Neural cell (in vitro differentiated cells): ENCODE measurements at regions not wholly inside any gene's neighbourhood (a gene's known extent, or its start where the extent isn't known, plus 50 kb on each side); places are given as distances from the start of the nearest gene placed in this dataset.

Source experiments
- H2AFZ ChIP-seq: fragments of 200-600, 300-800 bp; sonication (generic), shearing (Covaris generic); 2 replicates; pipeline ENCODE4 v1.6.0; 2014; ENCODE audit warnings: low read depth, mild to moderate bottlenecking, antibody characterized with exemption, low read length, moderate library complexity
- H3F3A ChIP-seq: fragments of 200-600 bp; shearing (Covaris generic); 2 replicates; pipeline ENCODE4 v1.6.1; 2016; ENCODE audit warnings: mild to moderate bottlenecking, moderate library complexity, mixed read lengths, antibody characterized with exemption, low read length; ENCODE audit not compliant: insufficient read depth, poor library complexity, severe bottlenecking
- H3K27ac ChIP-seq: fragments of 200-600, 300-800 bp; sonication (generic), shearing (Covaris generic); 2 replicates; pipeline ENCODE4 v1.5.1; 2014; ENCODE audit warnings: mild to moderate bottlenecking, low read length, moderate library complexity
- H3K27me3 ChIP-seq: fragments of 300-800, 200-600 bp; sonication (generic), shearing (Covaris generic); 2 replicates; pipeline ENCODE4 v1.6.0; 2014; ENCODE audit warnings: mild to moderate bottlenecking, low read depth, low read length, moderate library complexity; ENCODE audit not compliant: insufficient read depth
- H3K36me3 ChIP-seq: fragments of 300-800, 200-600 bp; sonication (generic), shearing (Covaris generic); 2 replicates; pipeline ENCODE4 v1.5.1; 2014; ENCODE audit warnings: mild to moderate bottlenecking, antibody characterized with exemption, low read length, moderate library complexity; ENCODE audit not compliant: insufficient read depth
- H3K4me2 ChIP-seq: fragments of 300-800, 200-600 bp; sonication (generic), shearing (Covaris generic); 2 replicates; pipeline ENCODE4 v1.6.0; 2014; ENCODE audit warnings: mild to moderate bottlenecking, low read length
- H3K4me3 ChIP-seq: fragments of 300-800, 200-600 bp; sonication (generic), shearing (Covaris generic); 2 replicates; pipeline ENCODE4 v1.5.1; 2014; ENCODE audit warnings: mild to moderate bottlenecking, low read length, moderate library complexity
- H3K79me2 ChIP-seq: fragments of 200-600 bp; shearing (Covaris generic); replicated peaks from 2 replicates; pipeline ENCODE4 v1.6.0; 2014; ENCODE audit warnings: mild to moderate bottlenecking, low read length, moderate library complexity; ENCODE audit not compliant: insufficient read depth
- H3K9ac ChIP-seq: fragments of 300-800, 200-600 bp; sonication (generic), shearing (Covaris generic); 2 replicates; pipeline ENCODE4 v1.6.1; 2016; ENCODE audit warnings: mild to moderate bottlenecking, low read length, mixed read lengths
- H3K9me2 ChIP-seq: fragments of 200-600 bp; shearing (Covaris generic); 2 replicates; pipeline ENCODE4 v1.6.1; 2016; ENCODE audit warnings: mild to moderate bottlenecking, low read length, mixed read lengths; ENCODE audit not compliant: insufficient read depth
- H3K9me3 ChIP-seq: fragments of 200-600, 300-800 bp; sonication (generic), shearing (Covaris generic); 2 replicates; pipeline ENCODE4 v1.6.1; 2016; ENCODE audit warnings: mild to moderate bottlenecking, mixed run types, low read length, moderate library complexity, mixed read lengths
- H4K20me1 ChIP-seq: fragments of 200-600 bp; shearing (Covaris generic); 2 replicates; pipeline ENCODE4 v1.6.1; 2016; ENCODE audit warnings: mild to moderate bottlenecking, mixed run types; ENCODE audit not compliant: insufficient read depth
- CTCF ChIP-seq: fragments of 450-650 bp; IDR thresholded peaks from 2 replicates; pipeline ENCODE4 v1.5.1; 2014; ENCODE audit warnings: antibody characterized with exemption, mild to moderate bottlenecking, moderate library complexity; ENCODE audit not compliant: poor library complexity, severe bottlenecking
- EP300 ChIP-seq: fragments of 450-650 bp; conservative IDR thresholded peaks from 2 replicates; pipeline ENCODE4 v1.6.1; 2014; ENCODE audit warnings: antibody characterized with exemption, mild to moderate bottlenecking, moderate library complexity; ENCODE audit not compliant: poor library complexity, severe bottlenecking
- EZH2 ChIP-seq: fragments of 200-600, 300-800 bp; shearing (Covaris generic), sonication (generic); IDR thresholded peaks from 2 replicates; pipeline ENCODE4 v1.6.1; 2014; ENCODE audit warnings: antibody characterized with exemption, low read length, borderline replicate concordance, mild to moderate bottlenecking; ENCODE audit not compliant: insufficient read depth, poor library complexity, severe bottlenecking
- MXI1 ChIP-seq: fragments of 450-650 bp; conservative IDR thresholded peaks from 2 replicates; pipeline ENCODE4 v1.6.1; 2014; ENCODE audit warnings: antibody characterized with exemption, mild to moderate bottlenecking; ENCODE audit not compliant: poor library complexity, severe bottlenecking
- POLR2AphosphoS5 ChIP-seq: IDR thresholded peaks from 2 replicates; pipeline ENCODE4 v1.6.1; 2012
- RAD21 ChIP-seq: fragments of 450-650 bp; conservative IDR thresholded peaks from 2 replicates; pipeline ENCODE4 v1.6.1; 2014; ENCODE audit warnings: antibody characterized with exemption, mild to moderate bottlenecking, moderate library complexity
- REST ChIP-seq: IDR thresholded peaks from 2 replicates; pipeline ENCODE4 v1.6.1; 2012; ENCODE audit warnings: borderline replicate concordance
- SMC3 ChIP-seq: fragments of 450-650 bp; conservative IDR thresholded peaks from 2 replicates; pipeline ENCODE4 v1.6.1; 2014; ENCODE audit warnings: antibody characterized with exemption, mild to moderate bottlenecking, moderate library complexity; ENCODE audit not compliant: poor library complexity
- TAF1 ChIP-seq: IDR thresholded peaks from 2 replicates; pipeline ENCODE4 v1.6.1; 2012; ENCODE audit warnings: low read depth

DNA sequence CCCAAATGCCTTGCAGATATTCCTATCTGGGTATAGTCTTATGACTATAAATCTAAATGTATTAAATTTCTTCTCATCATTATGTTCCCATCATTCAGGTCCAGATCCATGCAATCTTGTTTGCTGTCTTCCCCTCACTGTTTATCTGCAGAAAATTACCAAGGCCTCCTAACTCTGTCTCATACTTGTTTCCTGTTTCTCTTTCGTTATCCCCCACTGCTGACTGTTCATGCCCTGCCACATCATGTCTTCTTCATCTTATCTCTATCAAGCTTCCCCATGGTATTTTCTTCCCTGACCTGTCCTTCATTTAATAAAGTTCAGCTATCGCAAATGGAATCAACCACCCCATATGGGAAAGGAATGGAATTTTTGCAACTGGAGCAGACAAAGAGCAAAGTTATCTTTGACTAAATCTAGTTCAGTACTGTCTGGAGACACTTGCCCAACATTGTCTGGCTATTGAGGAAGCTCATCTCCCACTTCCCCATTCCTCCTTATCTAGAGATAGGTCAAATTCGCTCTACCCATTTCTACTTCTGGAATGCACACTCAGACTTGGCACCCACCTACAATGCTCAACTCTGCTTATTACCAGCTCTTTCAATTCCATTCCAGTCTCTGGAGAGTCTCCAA is 1358.1 kb downstream of the EFNB2 start:
- Histone ChIP-seq H3K9me3 (no peaks in the 10 kb centered on the region), H2AFZ (no peak overlapping the region), H3K79me2 (no peaks in the 10 kb centered on the region), H3K27ac (no peak overlapping the region), H3K9me2 (no peaks in the 10 kb centered on the region), H3K9ac (no peak overlapping the region), H4K20me1 (no peaks in the 10 kb centered on the region), H3K4me3 (no peak overlapping the region), H3K4me2 (no peak overlapping the region), H3K36me3 (no peaks in the 10 kb centered on the region), H3K27me3 (no peaks in the 10 kb centered on the region), H3F3A (no peaks in the 10 kb centered on the region)
- TF ChIP-seq SMC3 (no peak), TAF1 (no peak), EP300 (no peak), POLR2AphosphoS5 (no peak), RAD21 (no peak), MXI1 (no peak), REST (no peak), CTCF (no peak)

- no peaks in the 10 kb centered on the region for H3F3A ChIP-seq
- no peak for TF ChIP-seq RAD21
- TF ChIP-seq EZH2: no peak
- no peak for TF ChIP-seq REST
- TF ChIP-seq TAF1: no peak
- no peak for TF ChIP-seq CTCF
- TF ChIP-seq EP300: no peak
- no peak for TF ChIP-seq MXI1
- no peak for TF ChIP-seq SMC3
- no peak for TF ChIP-seq POLR2AphosphoS5
Measured at GRCh38 chr13:105170438-105170837, 1365.0 kb downstream of the EFNB2 start.

More at GRCh38 chr13:105170438-105170837, 1365.0 kb downstream of the EFNB2 start:
- Histone ChIP-seq H3K27ac (no peak overlapping the region), H3K36me3 (no peaks in the 10 kb centered on the region), H4K20me1 (no peaks in the 10 kb centered on the region), H3K9me2 (no peaks in the 10 kb centered on the region), H3K4me3 (no peak overlapping the region), H3K9me3 (no peaks in the 10 kb centered on the region), H3K79me2 (no peaks in the 10 kb centered on the region), H2AFZ (no peak overlapping the region), H3K9ac (no peak overlapping the region), H3K4me2 (no peak overlapping the region), H3K27me3 (no peaks in the 10 kb centered on the region)
